SK-N-SH (cell line): ENCODE measurements at regions not wholly inside any gene's neighbourhood (a gene's known extent, or its start where the extent isn't known, plus 50 kb on each side); places are given as distances from the start of the nearest gene placed in this dataset.

Source experiments
- CTCF ChIA-PET: fragments of 300-600, 350-600 bp; formaldehyde crosslinking; extraction: SDS; loops from one replicate; lab custom pipeline; 2021; lab: Yijun Ruan, JAX
- POLR2A ChIA-PET: fragments of 350-600 bp; sonication (Branson Sonifier 250); formaldehyde crosslinking; extraction: SDS; loops from one replicate; lab custom pipeline; 2020; ENCODE audit warnings: antibody characterized with exemption, inconsistent platforms; lab: Yijun Ruan, JAX
- DNase-seq: peaks from one replicate; pipeline ENCODE4 v3.0.0; 2012
- H2AFZ ChIP-seq: fragments of 200-600 bp; sonication (generic); 2 replicates; pipeline ENCODE4 v1.8.1; 2016; ENCODE audit warnings: antibody characterized with exemption, mild to moderate bottlenecking, low read depth
- H3F3A ChIP-seq: fragments of 200-600 bp; sonication (generic); replicated peaks from 2 replicates; pipeline ENCODE3; 2016; ENCODE audit warnings: antibody characterized with exemption, mild to moderate bottlenecking; ENCODE audit not compliant: insufficient read depth
- H3K27ac ChIP-seq, 2 experiments: fragments of 200-500 bp in 1 of 2; fragments of 200-600 bp in 1 of 2; sonication (Bioruptor generic) in 1 of 2; sonication (generic), shearing (Covaris generic) in 1 of 2; 2 replicates each; pipeline versions ENCODE4 v1.5.1 to v1.6.1; 2014 to 2016; ENCODE audit warnings: low read depth in 2 of 2, inconsistent platforms in 1 of 2, low read length in 1 of 2, mild to moderate bottlenecking in 1 of 2, mixed read lengths in 1 of 2
- H3K27me3 ChIP-seq: fragments of 200-600 bp; sonication (generic), shearing (Covaris generic); 2 replicates; pipeline ENCODE4 v1.6.1; 2016; ENCODE audit warnings: mixed run types; ENCODE audit not compliant: insufficient read depth
- H3K36me3 ChIP-seq, 2 experiments: fragments of 200-500 bp in 1 of 2; fragments of 200-600 bp in 1 of 2; sonication (Bioruptor generic) in 1 of 2; sonication (generic) in 1 of 2; replicated peaks in 1 of 2; 2 replicates each; pipeline versions ENCODE3 to v1.5.1; 2014 to 2016; ENCODE audit warnings: low read length in 1 of 2, mild to moderate bottlenecking in 1 of 2; ENCODE audit not compliant: insufficient read depth in 2 of 2, control insufficient read depth in 1 of 2
- H3K4me1 ChIP-seq, 2 experiments: fragments of 200-500 bp in 1 of 2; fragments of 200-600 bp in 1 of 2; sonication (Bioruptor generic) in 1 of 2; sonication (generic), shearing (Covaris generic) in 1 of 2; 2 replicates each; pipeline versions ENCODE4 v1.5.1 to v1.6.1; 2014 to 2016; ENCODE audit warnings: low read depth in 1 of 2, low read length in 1 of 2, mixed run types in 1 of 2; ENCODE audit not compliant: insufficient read depth in 2 of 2, control insufficient read depth in 1 of 2
- H3K4me2 ChIP-seq: fragments of 200-600 bp; sonication (generic), shearing (Covaris generic); 2 replicates; pipeline ENCODE4 v1.6.1; 2017; ENCODE audit warnings: mixed run types
- H3K4me3 ChIP-seq, 2 experiments: fragments of 200-500 bp in 1 of 2; fragments of 200-600 bp in 1 of 2; sonication (Bioruptor generic) in 1 of 2; sonication (generic), shearing (Covaris generic) in 1 of 2; 2 replicates each; pipeline versions ENCODE4 v1.5.1 to v1.8.1; 2014 to 2016; ENCODE audit warnings: low read depth in 2 of 2, inconsistent platforms in 1 of 2, low read length in 1 of 2, mild to moderate bottlenecking in 1 of 2, mixed read lengths in 1 of 2, moderate library complexity in 1 of 2
- H3K79me2 ChIP-seq: fragments of 200-600 bp; sonication (generic); 2 replicates; pipeline ENCODE4 v1.8.1; 2017; ENCODE audit warnings: mild to moderate bottlenecking; ENCODE audit not compliant: insufficient read depth
- H3K9ac ChIP-seq: fragments of 200-600 bp; sonication (generic); 2 replicates; pipeline ENCODE4 v1.6.1; 2017; ENCODE audit warnings: mixed run types
- H3K9me2 ChIP-seq: fragments of 200-600 bp; sonication (generic); 2 replicates; pipeline ENCODE4 v1.6.1; 2017; ENCODE audit warnings: mixed run types
- H3K9me3 ChIP-seq: fragments of 200-600 bp; sonication (generic); 2 replicates; pipeline ENCODE4 v1.6.1; 2017; ENCODE audit warnings: mixed run types, mild to moderate bottlenecking, moderate library complexity
- H4K20me1 ChIP-seq: fragments of 200-600 bp; sonication (generic); 2 replicates; pipeline ENCODE4 v1.6.1; 2017; ENCODE audit warnings: mild to moderate bottlenecking, mixed run types; ENCODE audit not compliant: insufficient read depth
- ELF1 ChIP-seq: IDR thresholded peaks from 2 replicates; pipeline ENCODE4 v1.4.0; 2012
- FOXM1 ChIP-seq: IDR thresholded peaks from 2 replicates; pipeline ENCODE4 v1.4.0; 2012; ENCODE audit warnings: low read depth, mild to moderate bottlenecking
- GABPA ChIP-seq: IDR thresholded peaks from 2 replicates; pipeline ENCODE4 v1.4.0; 2012; ENCODE audit warnings: low read depth, mild to moderate bottlenecking
- JUND ChIP-seq: IDR thresholded peaks from 2 replicates; pipeline ENCODE4 v1.4.0; 2012
- MXI1 ChIP-seq: IDR thresholded peaks from 2 replicates; pipeline ENCODE4 v1.6.1; 2012; ENCODE audit warnings: mild to moderate bottlenecking, low read depth, low read length, improper control_type of control experiment
- NFIC ChIP-seq: IDR thresholded peaks from 2 replicates; pipeline ENCODE4 v1.4.0; 2012; ENCODE audit warnings: borderline replicate concordance
- NRF1 ChIP-seq: IDR thresholded peaks from 2 replicates; pipeline ENCODE4 v1.6.1; 2012; ENCODE audit warnings: low read depth, mild to moderate bottlenecking, low read length
- POLR2AphosphoS5 ChIP-seq: IDR thresholded peaks from 2 replicates; pipeline ENCODE4 v1.6.1; 2012; ENCODE audit warnings: low read depth, low read length
- RAD21 ChIP-seq: IDR thresholded peaks from 2 replicates; pipeline ENCODE4 v1.6.1; 2012; ENCODE audit warnings: mild to moderate bottlenecking, low read length
- RCOR1 ChIP-seq: fragments of 150-350 bp; IDR thresholded peaks from 2 replicates; pipeline ENCODE4 v1.6.1; 2017; ENCODE audit warnings: antibody characterized with exemption, low read length
- SIN3A ChIP-seq: IDR thresholded peaks from 2 replicates; pipeline ENCODE4 v1.6.1; 2012; ENCODE audit warnings: low read depth, mild to moderate bottlenecking, low read length, moderate library complexity, borderline replicate concordance
- SMC3 ChIP-seq: IDR thresholded peaks from 2 replicates; pipeline ENCODE4 v1.6.1; 2012; ENCODE audit warnings: low read depth, low read length, improper control_type of control experiment
- TAF1 ChIP-seq: IDR thresholded peaks from 2 replicates; pipeline ENCODE4 v1.6.1; 2012; ENCODE audit warnings: low read depth, mild to moderate bottlenecking, low read length, moderate library complexity, borderline replicate concordance
- TEAD4 ChIP-seq: IDR thresholded peaks from 2 replicates; pipeline ENCODE4 v1.4.0; 2012; ENCODE audit warnings: mild to moderate bottlenecking, borderline replicate concordance; ENCODE audit not compliant: insufficient read depth
- YY1 ChIP-seq: IDR thresholded peaks from 2 replicates; pipeline ENCODE4 v1.4.0; 2012; ENCODE audit warnings: low read depth, mild to moderate bottlenecking
- WGBS: methylation state at CpG from one replicate; pipeline ENCODE4 v1.1.6; 2017; ENCODE audit warnings: low lambda C conversion rate; 5-methylcytosine and 5-hydroxymethylcytosine counted together
- TF ChIP-seq, protein P1 (sequence below): IDR thresholded peaks from 2 replicates; pipeline ENCODE4 v1.4.0; 2012; ENCODE audit warnings: low read depth, borderline replicate concordance
- TF ChIP-seq, protein P2 (sequence below): fragments of 150-350 bp; IDR thresholded peaks from 2 replicates; pipeline ENCODE4 v1.6.1; 2017; ENCODE audit warnings: antibody characterized with exemption, low read length, low read depth, borderline replicate concordance
- TF ChIP-seq, protein P3 (sequence below): IDR thresholded peaks from 2 replicates; pipeline ENCODE4 v1.4.0; 2012; ENCODE audit warnings: low read depth, borderline replicate concordance
- TF ChIP-seq, protein P4 (sequence below): IDR thresholded peaks from 2 replicates; pipeline ENCODE4 v1.6.1; 2012; ENCODE audit warnings: mild to moderate bottlenecking, low read depth, low read length, moderate library complexity
- TF ChIP-seq, protein P5 (sequence below): fragments of 200-600 bp; sonication (generic); IDR thresholded peaks from 2 replicates; pipeline ENCODE4 v1.6.1; 2017; ENCODE audit warnings: antibody characterized with exemption, mild to moderate bottlenecking, moderate library complexity

DNA sequence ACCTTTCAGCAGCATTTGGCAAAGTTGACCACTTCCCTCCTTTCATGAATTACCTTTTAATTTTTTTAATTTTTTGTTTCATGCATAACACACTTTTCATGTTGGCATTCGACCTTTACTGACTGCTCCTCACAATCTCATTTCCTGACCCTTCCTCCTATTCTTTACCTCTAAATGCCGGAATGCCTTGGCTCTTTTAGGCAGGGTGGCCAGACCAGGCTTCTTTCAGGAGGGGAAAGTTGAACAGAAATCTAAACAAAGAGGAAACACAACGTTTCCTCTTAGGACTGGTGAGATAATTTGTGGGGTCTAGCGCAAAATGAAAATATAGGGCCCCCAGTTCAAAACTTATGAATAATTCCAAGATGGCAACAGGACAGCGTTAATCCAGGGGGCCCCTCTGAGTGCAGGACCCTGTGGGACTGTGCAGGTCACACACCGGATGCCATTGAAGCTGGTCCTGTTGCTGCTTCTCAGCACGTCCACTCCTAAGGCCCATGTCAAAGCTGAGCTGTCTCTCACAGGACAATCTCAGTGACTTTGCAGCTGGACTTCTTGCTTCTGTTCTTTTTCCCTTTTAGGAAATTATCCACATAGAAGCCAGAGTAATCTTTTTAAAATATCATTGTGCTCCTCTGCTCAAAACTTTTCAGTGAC, 313.8 kb downstream of the HDGFL1 start (continued):
- TF ChIP-seq, protein P1, sequence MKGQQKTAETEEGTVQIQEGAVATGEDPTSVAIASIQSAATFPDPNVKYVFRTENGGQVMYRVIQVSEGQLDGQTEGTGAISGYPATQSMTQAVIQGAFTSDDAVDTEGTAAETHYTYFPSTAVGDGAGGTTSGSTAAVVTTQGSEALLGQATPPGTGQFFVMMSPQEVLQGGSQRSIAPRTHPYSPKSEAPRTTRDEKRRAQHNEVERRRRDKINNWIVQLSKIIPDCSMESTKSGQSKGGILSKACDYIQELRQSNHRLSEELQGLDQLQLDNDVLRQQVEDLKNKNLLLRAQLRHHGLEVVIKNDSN: no peak
- no peak for TF ChIP-seq JUND

DNA sequence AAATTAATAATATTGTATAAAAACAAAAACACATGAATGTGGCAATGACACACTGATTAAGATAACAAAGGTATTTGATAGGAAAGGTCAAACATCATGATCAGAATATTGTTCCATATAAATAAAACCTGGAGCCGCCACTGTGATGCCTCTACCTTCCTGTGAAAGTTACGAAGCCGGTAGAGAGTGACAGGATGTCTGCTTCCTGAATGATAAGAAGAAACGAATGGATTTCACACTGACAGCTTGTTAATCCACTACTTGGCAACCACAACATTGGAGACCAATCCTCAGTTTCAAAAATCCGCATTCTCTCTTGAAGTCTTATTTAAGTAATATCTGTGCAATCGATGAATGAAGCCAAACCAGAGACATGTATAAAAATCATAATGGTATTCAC, 315.1 kb downstream of the HDGFL1 start:
- Histone ChIP-seq H3K79me2 (no peaks in the 10 kb centered on the region), H2AFZ (no peak overlapping the region), H3K9ac (no peak overlapping the region), H3F3A (peaks cover 23% of the 10 kb centered on the region), H3K4me3 (no peak overlapping the region), H3K4me1 (peaks cover 0 to 7% of the 10 kb centered on the region in 2 experiments; a peak in 3 of 4 replicates), H3K27me3 (no peaks in the 10 kb centered on the region), H3K27ac (no peak overlapping the region), H3K36me3 (no peaks in the 10 kb centered on the region), H3K4me2 (no peak overlapping the region), H4K20me1 (no peaks in the 10 kb centered on the region), H3K9me2 (no peaks in the 10 kb centered on the region), H3K9me3 (no peaks in the 10 kb centered on the region)
- WGBS: 83% methylated on average over 6 of the region's 6 CpGs
- ChIA-PET CTCF (no interaction called here), POLR2A (no interaction called here)
- DNase-seq: no peak
- no peak for TF ChIP-seq ELF1
- no peak for TF ChIP-seq SIN3A
- no peak for TF ChIP-seq MXI1
- no peak for TF ChIP-seq TAF1
- TF ChIP-seq, protein P2, sequence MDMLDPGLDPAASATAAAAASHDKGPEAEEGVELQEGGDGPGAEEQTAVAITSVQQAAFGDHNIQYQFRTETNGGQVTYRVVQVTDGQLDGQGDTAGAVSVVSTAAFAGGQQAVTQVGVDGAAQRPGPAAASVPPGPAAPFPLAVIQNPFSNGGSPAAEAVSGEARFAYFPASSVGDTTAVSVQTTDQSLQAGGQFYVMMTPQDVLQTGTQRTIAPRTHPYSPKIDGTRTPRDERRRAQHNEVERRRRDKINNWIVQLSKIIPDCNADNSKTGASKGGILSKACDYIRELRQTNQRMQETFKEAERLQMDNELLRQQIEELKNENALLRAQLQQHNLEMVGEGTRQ: no peak
- TF ChIP-seq RCOR1: no peak
- no peak for TF ChIP-seq NFIC
- TF ChIP-seq, protein P3, sequence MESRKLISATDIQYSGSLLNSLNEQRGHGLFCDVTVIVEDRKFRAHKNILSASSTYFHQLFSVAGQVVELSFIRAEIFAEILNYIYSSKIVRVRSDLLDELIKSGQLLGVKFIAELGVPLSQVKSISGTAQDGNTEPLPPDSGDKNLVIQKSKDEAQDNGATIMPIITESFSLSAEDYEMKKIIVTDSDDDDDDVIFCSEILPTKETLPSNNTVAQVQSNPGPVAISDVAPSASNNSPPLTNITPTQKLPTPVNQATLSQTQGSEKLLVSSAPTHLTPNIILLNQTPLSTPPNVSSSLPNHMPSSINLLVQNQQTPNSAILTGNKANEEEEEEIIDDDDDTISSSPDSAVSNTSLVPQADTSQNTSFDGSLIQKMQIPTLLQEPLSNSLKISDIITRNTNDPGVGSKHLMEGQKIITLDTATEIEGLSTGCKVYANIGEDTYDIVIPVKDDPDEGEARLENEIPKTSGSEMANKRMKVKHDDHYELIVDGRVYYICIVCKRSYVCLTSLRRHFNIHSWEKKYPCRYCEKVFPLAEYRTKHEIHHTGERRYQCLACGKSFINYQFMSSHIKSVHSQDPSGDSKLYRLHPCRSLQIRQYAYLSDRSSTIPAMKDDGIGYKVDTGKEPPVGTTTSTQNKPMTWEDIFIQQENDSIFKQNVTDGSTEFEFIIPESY: no peak
- no peak for TF ChIP-seq YY1
- TF ChIP-seq, protein P4, sequence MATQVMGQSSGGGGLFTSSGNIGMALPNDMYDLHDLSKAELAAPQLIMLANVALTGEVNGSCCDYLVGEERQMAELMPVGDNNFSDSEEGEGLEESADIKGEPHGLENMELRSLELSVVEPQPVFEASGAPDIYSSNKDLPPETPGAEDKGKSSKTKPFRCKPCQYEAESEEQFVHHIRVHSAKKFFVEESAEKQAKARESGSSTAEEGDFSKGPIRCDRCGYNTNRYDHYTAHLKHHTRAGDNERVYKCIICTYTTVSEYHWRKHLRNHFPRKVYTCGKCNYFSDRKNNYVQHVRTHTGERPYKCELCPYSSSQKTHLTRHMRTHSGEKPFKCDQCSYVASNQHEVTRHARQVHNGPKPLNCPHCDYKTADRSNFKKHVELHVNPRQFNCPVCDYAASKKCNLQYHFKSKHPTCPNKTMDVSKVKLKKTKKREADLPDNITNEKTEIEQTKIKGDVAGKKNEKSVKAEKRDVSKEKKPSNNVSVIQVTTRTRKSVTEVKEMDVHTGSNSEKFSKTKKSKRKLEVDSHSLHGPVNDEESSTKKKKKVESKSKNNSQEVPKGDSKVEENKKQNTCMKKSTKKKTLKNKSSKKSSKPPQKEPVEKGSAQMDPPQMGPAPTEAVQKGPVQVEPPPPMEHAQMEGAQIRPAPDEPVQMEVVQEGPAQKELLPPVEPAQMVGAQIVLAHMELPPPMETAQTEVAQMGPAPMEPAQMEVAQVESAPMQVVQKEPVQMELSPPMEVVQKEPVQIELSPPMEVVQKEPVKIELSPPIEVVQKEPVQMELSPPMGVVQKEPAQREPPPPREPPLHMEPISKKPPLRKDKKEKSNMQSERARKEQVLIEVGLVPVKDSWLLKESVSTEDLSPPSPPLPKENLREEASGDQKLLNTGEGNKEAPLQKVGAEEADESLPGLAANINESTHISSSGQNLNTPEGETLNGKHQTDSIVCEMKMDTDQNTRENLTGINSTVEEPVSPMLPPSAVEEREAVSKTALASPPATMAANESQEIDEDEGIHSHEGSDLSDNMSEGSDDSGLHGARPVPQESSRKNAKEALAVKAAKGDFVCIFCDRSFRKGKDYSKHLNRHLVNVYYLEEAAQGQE: no peak
- no peak for TF ChIP-seq FOXM1
- no peak for TF ChIP-seq GABPA
- TF ChIP-seq, protein P5, sequence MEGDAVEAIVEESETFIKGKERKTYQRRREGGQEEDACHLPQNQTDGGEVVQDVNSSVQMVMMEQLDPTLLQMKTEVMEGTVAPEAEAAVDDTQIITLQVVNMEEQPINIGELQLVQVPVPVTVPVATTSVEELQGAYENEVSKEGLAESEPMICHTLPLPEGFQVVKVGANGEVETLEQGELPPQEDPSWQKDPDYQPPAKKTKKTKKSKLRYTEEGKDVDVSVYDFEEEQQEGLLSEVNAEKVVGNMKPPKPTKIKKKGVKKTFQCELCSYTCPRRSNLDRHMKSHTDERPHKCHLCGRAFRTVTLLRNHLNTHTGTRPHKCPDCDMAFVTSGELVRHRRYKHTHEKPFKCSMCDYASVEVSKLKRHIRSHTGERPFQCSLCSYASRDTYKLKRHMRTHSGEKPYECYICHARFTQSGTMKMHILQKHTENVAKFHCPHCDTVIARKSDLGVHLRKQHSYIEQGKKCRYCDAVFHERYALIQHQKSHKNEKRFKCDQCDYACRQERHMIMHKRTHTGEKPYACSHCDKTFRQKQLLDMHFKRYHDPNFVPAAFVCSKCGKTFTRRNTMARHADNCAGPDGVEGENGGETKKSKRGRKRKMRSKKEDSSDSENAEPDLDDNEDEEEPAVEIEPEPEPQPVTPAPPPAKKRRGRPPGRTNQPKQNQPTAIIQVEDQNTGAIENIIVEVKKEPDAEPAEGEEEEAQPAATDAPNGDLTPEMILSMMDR: no peak
- TF ChIP-seq, protein P1: no peak
- TF ChIP-seq TEAD4: no peak
- TF ChIP-seq SMC3: no peak
- no peak for TF ChIP-seq POLR2AphosphoS5
- TF ChIP-seq RAD21: no peak
- TF ChIP-seq NRF1: no peak
